Caco-2 (cell line): ENCODE measurements at regions not wholly inside any gene's neighbourhood (a gene's known extent, or its start where the extent isn't known, plus 50 kb on each side); places are given as distances from the start of the nearest gene placed in this dataset.
A peak's percentile ranks its signal among the peaks of the same experiment; 100 is the strongest.

Experiments used
- BruUV-seq: library from RNA; stranded (reverse); fragments of 400-500 nt; replicated peaks from 2 replicates; lab custom pipeline; 2021; lab: Mats Ljungman, UMichigan
- CTCF ChIA-PET: fragments of 300-600 bp; sonication (Branson Sonifier 250); formaldehyde crosslinking; loops from one replicate; lab custom pipeline; 2022; ENCODE audit warnings: antibody characterized with exemption; lab: Charles Lee
- POLR2A ChIA-PET: fragments of 300-600 bp; sonication (Branson Sonifier 250); formaldehyde crosslinking; loops from one replicate; lab custom pipeline; 2022; ENCODE audit warnings: antibody characterized with exemption; lab: Charles Lee
- DNase-seq, 2 experiments: peaks; one replicate each; pipeline versions ENCODE4 v3.0.0 to v3.0.0-alpha.2; 2020 to 2022
- H3K27me3 ChIP-seq: replicated peaks from 2 replicates; pipeline ENCODE4 v1.6.0; 2011; ENCODE audit warnings: low read length; ENCODE audit not compliant: control insufficient read depth, insufficient read depth
- H3K36me3 ChIP-seq: 2 replicates; pipeline ENCODE4 v1.5.1; 2011; ENCODE audit warnings: low read length; ENCODE audit not compliant: control insufficient read depth, insufficient read depth
- H3K4me1 ChIP-seq: fragments of 250-450 bp; sonication (Bioruptor Pico); 2 replicates; pipeline ENCODE4 v1.5.1; 2020; ENCODE audit warnings: mild to moderate bottlenecking
- H3K4me3 ChIP-seq: 2 replicates; pipeline ENCODE4 v1.5.1; 2011; ENCODE audit warnings: low read depth, mild to moderate bottlenecking, control low read depth, low read length
- H3K9me3 ChIP-seq: fragments of 250-450 bp; sonication (Bioruptor Pico); 2 replicates; pipeline ENCODE4 v1.5.1; 2020; ENCODE audit warnings: mild to moderate bottlenecking, moderate library complexity
- H3K27ac Mint-ChIP-seq: one replicate; pipeline ENCODE4 v1.8.0; 2022; ENCODE audit warnings: mixed read lengths; ENCODE audit not compliant: unreplicated experiment
- H3K27me3 Mint-ChIP-seq: one replicate; pipeline ENCODE4 v1.8.0; 2022; ENCODE audit warnings: mixed read lengths; ENCODE audit not compliant: insufficient read depth, unreplicated experiment
- H3K36me3 Mint-ChIP-seq: one replicate; pipeline ENCODE4 v1.8.0; 2022; ENCODE audit warnings: mild to moderate bottlenecking, mixed read lengths; ENCODE audit not compliant: insufficient read depth, unreplicated experiment
- H3K4me1 Mint-ChIP-seq: one replicate; pipeline ENCODE4 v1.8.0; 2022; ENCODE audit warnings: low read depth, mixed read lengths; ENCODE audit not compliant: unreplicated experiment
- H3K4me3 Mint-ChIP-seq: one replicate; pipeline ENCODE4 v1.8.0; 2022; ENCODE audit warnings: mild to moderate bottlenecking, moderate library complexity, mixed read lengths; ENCODE audit not compliant: unreplicated experiment
- H3K9me3 Mint-ChIP-seq: one replicate; pipeline ENCODE4 v1.8.0; 2022; ENCODE audit warnings: mixed read lengths; ENCODE audit not compliant: unreplicated experiment
- intact Hi-C: fragments of 100-400 bp; cut with micrococcal nuclease; formaldehyde crosslinking; loops from one replicate; pipeline ENCODE4 v1.10.0; 2022; ENCODE audit not compliant: unreplicated experiment
- TF ChIP-seq, protein P1 (sequence below), 2 experiments: fragments of 200-600 bp in 1 of 2; IDR thresholded peaks; 1 replicate in 1 of 2; 2 replicates in 1 of 2; pipeline versions ENCODE4 v1.5.1 to v1.8.0; 2011 to 2022; ENCODE audit warnings: antibody characterized with exemption in 1 of 2, control low read depth in 1 of 2, inconsistent platforms in 1 of 2, low read depth in 1 of 2, low read length in 1 of 2, mild to moderate bottlenecking in 1 of 2, moderate library complexity in 1 of 2; ENCODE audit not compliant: insufficient read depth in 1 of 2, severe bottlenecking in 1 of 2, unreplicated experiment in 1 of 2

DNA sequence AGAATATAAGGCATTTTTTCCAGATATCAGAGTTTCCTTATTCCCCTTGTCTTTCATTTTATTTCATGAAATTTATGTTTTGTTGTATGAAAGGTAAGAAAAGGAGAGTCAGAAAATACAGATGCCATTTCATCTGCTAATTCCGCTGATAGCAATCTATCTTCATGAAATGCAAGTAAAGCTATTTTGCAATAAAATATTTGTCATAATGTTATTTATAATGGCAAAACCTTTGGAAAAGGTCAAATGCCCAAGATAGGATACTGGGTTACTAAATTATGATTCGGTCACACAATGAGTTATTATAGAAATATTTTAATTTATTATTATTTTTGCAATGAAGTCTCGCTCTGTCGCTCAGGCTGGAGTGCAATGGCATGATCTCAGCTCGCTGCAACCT, 124.2 kb downstream of the SPP2 start:
- no peaks in the 10 kb centered on the region for H3K27me3 ChIP-seq
- H3K36me3 ChIP-seq = no peaks in the 10 kb centered on the region
- Mint-ChIP-seq H3K9me3 (peaks cover 6% of the 10 kb centered on the region), H3K4me3 (no peak overlapping the region), H3K4me1 (peaks cover 14% of the 10 kb centered on the region), H3K27me3 (no peaks in the 10 kb centered on the region), H3K27ac (no peak overlapping the region), H3K36me3 (no peaks in the 10 kb centered on the region)
- no peaks in the 10 kb centered on the region for H3K9me3 ChIP-seq
- no peak overlapping the region for H3K4me3 ChIP-seq
- TF ChIP-seq, protein P1, sequence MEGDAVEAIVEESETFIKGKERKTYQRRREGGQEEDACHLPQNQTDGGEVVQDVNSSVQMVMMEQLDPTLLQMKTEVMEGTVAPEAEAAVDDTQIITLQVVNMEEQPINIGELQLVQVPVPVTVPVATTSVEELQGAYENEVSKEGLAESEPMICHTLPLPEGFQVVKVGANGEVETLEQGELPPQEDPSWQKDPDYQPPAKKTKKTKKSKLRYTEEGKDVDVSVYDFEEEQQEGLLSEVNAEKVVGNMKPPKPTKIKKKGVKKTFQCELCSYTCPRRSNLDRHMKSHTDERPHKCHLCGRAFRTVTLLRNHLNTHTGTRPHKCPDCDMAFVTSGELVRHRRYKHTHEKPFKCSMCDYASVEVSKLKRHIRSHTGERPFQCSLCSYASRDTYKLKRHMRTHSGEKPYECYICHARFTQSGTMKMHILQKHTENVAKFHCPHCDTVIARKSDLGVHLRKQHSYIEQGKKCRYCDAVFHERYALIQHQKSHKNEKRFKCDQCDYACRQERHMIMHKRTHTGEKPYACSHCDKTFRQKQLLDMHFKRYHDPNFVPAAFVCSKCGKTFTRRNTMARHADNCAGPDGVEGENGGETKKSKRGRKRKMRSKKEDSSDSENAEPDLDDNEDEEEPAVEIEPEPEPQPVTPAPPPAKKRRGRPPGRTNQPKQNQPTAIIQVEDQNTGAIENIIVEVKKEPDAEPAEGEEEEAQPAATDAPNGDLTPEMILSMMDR (IDR thresholded peaks at IDR 0.05; ENCODE audit: insufficient read depth in 1 of 2, low read depth in 1 of 2, low read length in 1 of 2, severe bottlenecking in 1 of 2, unreplicated experiment in 1 of 2) = no peak
- ChIA-PET POLR2A (no interaction called here), CTCF (no interaction called here)
- no TSS peak for BruUV-seq
- no peak for DNase-seq
- H3K4me1 ChIP-seq = peaks cover 19% of the 10 kb centered on the region
- intact Hi-C loops = no loop called here

DNA sequence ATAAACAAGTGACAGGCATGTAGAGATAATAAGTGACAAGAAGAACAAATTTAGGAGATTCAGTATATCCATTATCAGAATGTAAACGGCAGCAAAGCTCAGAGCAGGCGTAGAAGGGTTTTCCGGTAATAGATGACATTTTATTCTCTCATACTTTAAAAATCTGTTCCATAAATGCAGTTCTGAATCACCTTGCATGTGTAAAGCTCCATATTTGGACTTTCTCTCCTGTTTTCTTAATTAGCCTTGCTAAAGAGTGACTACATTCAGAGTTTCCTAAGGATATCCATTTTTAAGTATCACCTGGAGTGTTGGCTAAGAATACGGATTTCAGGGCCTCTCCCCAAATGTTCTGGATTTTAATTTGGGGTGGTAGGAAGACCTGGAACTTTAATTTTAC, 122.0 kb downstream of the SPP2 start:
- Mint-ChIP-seq H3K27ac (peak overlapping the region; percentile 41), H3K9me3 (no peaks in the 10 kb centered on the region), H3K4me3 (peak overlapping the region; percentile 35), H3K36me3 (no peaks in the 10 kb centered on the region), H3K27me3 (no peaks in the 10 kb centered on the region), H3K4me1 (peaks cover 22% of the 10 kb centered on the region)
- intact Hi-C loops = no loop called here
- TF ChIP-seq, protein P1 (IDR thresholded peaks at IDR 0.05; ENCODE audit: insufficient read depth in 1 of 2, low read depth in 1 of 2, low read length in 1 of 2, severe bottlenecking in 1 of 2, unreplicated experiment in 1 of 2) = no peak
- no peak overlapping the region for H3K4me3 ChIP-seq
- ChIA-PET POLR2A (no interaction called here), CTCF (no interaction called here)
- BruUV-seq = no TSS peak
- H3K4me1 ChIP-seq = peaks cover 34% of the 10 kb centered on the region
- no peak for DNase-seq
- no peaks in the 10 kb centered on the region for H3K36me3 ChIP-seq
- no peaks in the 10 kb centered on the region for H3K27me3 ChIP-seq
- no peaks in the 10 kb centered on the region for H3K9me3 ChIP-seq

DNA sequence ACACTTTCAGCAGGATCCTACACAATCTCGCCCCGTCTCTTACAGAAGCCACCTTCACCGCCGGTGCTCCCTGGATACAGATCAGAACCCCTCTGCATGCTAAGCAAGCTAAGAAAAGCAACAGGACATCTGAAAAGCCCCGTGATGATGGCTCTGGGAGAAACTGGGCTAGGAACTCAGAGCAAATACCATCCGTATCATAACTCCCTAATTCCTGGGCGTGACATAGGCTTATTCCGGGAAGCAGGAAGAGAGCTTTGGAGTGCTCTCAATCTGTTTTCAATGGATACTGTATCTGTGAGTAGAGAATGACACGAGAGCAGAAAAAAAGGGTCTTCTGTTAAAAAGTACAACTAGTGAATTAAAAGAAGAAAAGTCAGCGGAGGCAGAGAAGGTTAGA, 121.6 kb downstream of the SPP2 start:
- intact Hi-C loops = no loop called here
- H3K27ac Mint-ChIP-seq = peak overlapping the region; percentile 41
- CTCF ChIA-PET = no interaction called here
- H3K27me3 Mint-ChIP-seq = no peaks in the 10 kb centered on the region
- Histone ChIP-seq H3K9me3 (no peaks in the 10 kb centered on the region), H3K27me3 (no peaks in the 10 kb centered on the region), H3K4me1 (peaks cover 36% of the 10 kb centered on the region), H3K36me3 (no peaks in the 10 kb centered on the region), H3K4me3 (no peak overlapping the region)
- TF ChIP-seq, protein P1 (IDR thresholded peaks at IDR 0.05; ENCODE audit: insufficient read depth in 1 of 2, low read depth in 1 of 2, low read length in 1 of 2, severe bottlenecking in 1 of 2, unreplicated experiment in 1 of 2) = no peak
- POLR2A ChIA-PET = no interaction called here
- no peak for DNase-seq
- no peaks in the 10 kb centered on the region for H3K36me3 Mint-ChIP-seq
- H3K4me3 Mint-ChIP-seq = peak overlapping the region; percentile 35
- H3K9me3 Mint-ChIP-seq = no peaks in the 10 kb centered on the region
- BruUV-seq = no TSS peak
- H3K4me1 Mint-ChIP-seq = peaks cover 22% of the 10 kb centered on the region
